Motor neuron (in vitro differentiated cells): ENCODE measurements at regions not wholly inside any gene's neighbourhood (a gene's known extent, or its start where the extent isn't known, plus 50 kb on each side); places are given as distances from the start of the nearest gene placed in this dataset.

ENCODE experiments used
- ATAC-seq, 8 experiments: fragments of 200-7000 bp; cut with Tn5 transposase; replicated peaks in 6 of 8; 2 replicates each; pipeline ENCODE4 v1.8.0; 2021; ENCODE audit warnings: mild to moderate bottlenecking in 8 of 8, moderate library complexity in 8 of 8
- H3K27ac ChIP-seq, 2 donors: fragments of 250-450 bp; sonication (Bioruptor Pico); 2 replicates each; pipeline ENCODE4 v1.9.0; 2021; ENCODE audit warnings: antibody characterized with exemption in 2 of 2, mild to moderate bottlenecking in 2 of 2, moderate library complexity in 1 of 2
- H3K4me1 ChIP-seq, 2 donors: fragments of 250-450 bp; sonication (Bioruptor Pico); replicated peaks in 1 of 2; 2 replicates each; pipeline ENCODE4 v1.6.1; 2021; ENCODE audit warnings: antibody characterized with exemption in 2 of 2, mild to moderate bottlenecking in 2 of 2, moderate library complexity in 1 of 2
- H3K4me3 ChIP-seq, 5 donors: fragments of 250-450 bp; sonication (Bioruptor Pico); 2 replicates each; pipeline ENCODE4 v1.9.0; 2021; ENCODE audit warnings: antibody characterized with exemption in 5 of 5, mild to moderate bottlenecking in 5 of 5, moderate library complexity in 4 of 5
- WGBS, 10 experiments: fragments of 450-650 bp; shearing (Covaris generic); methylation state at CpG; one replicate each; pipeline ENCODE4 v1.0.0; 2022; 5-methylcytosine and 5-hydroxymethylcytosine counted together
- in situ Hi-C, 9 experiments: fragments of 400-800 bp; cut with MboI; loops; one replicate each; pipeline ENCODE4 v1.15.0; 2021; ENCODE audit warnings: low sequenced_read_pairs in 9 of 9, low pct_unique_long_range_greater_than_20kb in 2 of 9; ENCODE audit not compliant: unreplicated experiment in 9 of 9

- in situ Hi-C loops, result no loop called here
- no peak overlapping the region for H3K27ac ChIP-seq
- peaks cover 19 to 27% of the 10 kb centered on the region in 2 donors for H3K4me1 ChIP-seq
- no peak for ATAC-seq
- H3K4me3 ChIP-seq, result no peak overlapping the region
- WGBS, 10 experiments, result 57 to 100% (median 100%) methylated on average over 1 to 2 of the region's 2 CpGs; no CpG with 5 or more reads in 1 of the 10 experiments
Measured at GRCh38 chr10:78644550-78644949, 424.2 kb upstream of the ZMIZ1 start.

- no peak for ATAC-seq
- WGBS, 10 experiments, result 71 to 100% (median 88%) methylated on average over 1 to 4 of the region's 5 CpGs; no CpG with 5 or more reads in 4 of the 10 experiments
- Histone ChIP-seq H3K27ac (no peak overlapping the region), H3K4me1 (peaks cover 25 to 27% of the 10 kb centered on the region in 2 donors), H3K4me3 (no peak overlapping the region)
- in situ Hi-C loops, result no loop called here
Measured at GRCh38 chr10:78645169-78645686, 423.5 kb upstream of the ZMIZ1 start.

- H3K4me3 ChIP-seq, result no peak overlapping the region
- in situ Hi-C loops, result no loop called here
- no peak for ATAC-seq
- WGBS, 10 experiments, result 73 to 95% (median 90%) methylated on average over 2 to 4 of the region's 4 CpGs; no CpG with 5 or more reads in 5 of the 10 experiments
- no peak overlapping the region for H3K27ac ChIP-seq
- H3K4me1 ChIP-seq, result peaks cover 20 to 27% of the 10 kb centered on the region in 2 donors
Measured at GRCh38 chr10:78645975-78646374, 422.8 kb upstream of the ZMIZ1 start.

- Histone ChIP-seq H3K4me3 (no peak overlapping the region), H3K4me1 (peaks cover 0 to 12% of the 10 kb centered on the region in 2 donors), H3K27ac (no peak overlapping the region)
- in situ Hi-C loops, result no loop called here
- ATAC-seq, result no peak
- 74 to 100% (median 90%) methylated on average over 1 to 4 of the region's 4 CpGs; no CpG with 5 or more reads in 1 of the 10 experiments for WGBS, 10 experiments
Measured at GRCh38 chr10:78648256-78648860, 420.4 kb upstream of the ZMIZ1 start.

GRCh38 chr10:78649429-78649828, 419.3 kb upstream of the ZMIZ1 start:
- no peak overlapping the region for H3K27ac ChIP-seq
- WGBS, 10 experiments, result 18 to 100% (median 88%) methylated on average over 1 to 2 of the region's 2 CpGs
- H3K4me1 ChIP-seq, result peaks cover 0 to 12% of the 10 kb centered on the region in 2 donors
- in situ Hi-C loops, result no loop called here
- H3K4me3 ChIP-seq, result no peak overlapping the region
- ATAC-seq, result no peak

- Histone ChIP-seq H3K4me1 (peaks cover 1 to 19% of the 10 kb centered on the region in 2 donors), H3K4me3 (no peak overlapping the region), H3K27ac (no peak overlapping the region)
- in situ Hi-C loops, result no loop called here
- ATAC-seq, result no peak
Measured at GRCh38 chr10:78650122-78650521, 418.6 kb upstream of the ZMIZ1 start.

- H3K4me3 ChIP-seq, result no peak overlapping the region
- H3K27ac ChIP-seq, result no peak overlapping the region
- in situ Hi-C loops, result no loop called here
- ATAC-seq, result no peak
- WGBS, 10 experiments, result 80 to 100% (median 91%) methylated on average over 1 to 4 of the region's 4 CpGs; no CpG with 5 or more reads in 3 of the 10 experiments
- peaks cover 13 to 31% of the 10 kb centered on the region in 2 donors for H3K4me1 ChIP-seq
Measured at GRCh38 chr10:78651287-78651686, 417.5 kb upstream of the ZMIZ1 start.

GRCh38 chr10:78653555-78653954, 415.2 kb upstream of the ZMIZ1 start:
- H3K27ac ChIP-seq, result no peak overlapping the region
- in situ Hi-C loops, result no loop called here
- 17 to 100% (median 86%) methylated on average over 1 to 2 of the region's 2 CpGs; no CpG with 5 or more reads in 5 of the 10 experiments for WGBS, 10 experiments
- H3K4me1 ChIP-seq, result peaks cover 21 to 46% of the 10 kb centered on the region in 2 donors
- no peak for ATAC-seq
- no peak overlapping the region for H3K4me3 ChIP-seq

- H3K27ac ChIP-seq, result no peak overlapping the region
- H3K4me3 ChIP-seq, result no peak overlapping the region
- ATAC-seq, result no peak
- peaks cover 21 to 47% of the 10 kb centered on the region in 2 donors for H3K4me1 ChIP-seq
- 30 to 100% (median 87%) methylated on average over 1 to 3 of the region's 3 CpGs; no CpG with 5 or more reads in 2 of the 10 experiments for WGBS, 10 experiments
- in situ Hi-C loops, result no loop called here
Measured at GRCh38 chr10:78654047-78654590, 414.6 kb upstream of the ZMIZ1 start.

- peak overlapping the region; percentile 83 to 98 for H3K27ac ChIP-seq
- peaks cover 21 to 40% of the 10 kb centered on the region in 2 donors for H3K4me1 ChIP-seq
Measured at GRCh38 chr10:78655979-78656378, 412.8 kb upstream of the ZMIZ1 start.

GRCh38 chr10:78656417-78657162, 412.2 kb upstream of the ZMIZ1 start:
- peak in 5 of 8 experiments; percentile 94 to 96 (median 94) for ATAC-seq
- in situ Hi-C loops, result no loop called here

More at GRCh38 chr10:78655979-78656378, 412.8 kb upstream of the ZMIZ1 start:
- in situ Hi-C loops, result no loop called here
- no peak overlapping the region for H3K4me3 ChIP-seq
- peak in 1 of 8 experiments; percentile 2 for ATAC-seq
- WGBS, 10 experiments, result 11 to 94% (median 78%) methylated on average over 1 to 5 of the region's 5 CpGs; no CpG with 5 or more reads in 2 of the 10 experiments

GRCh38 chr10:78657163-78657861, 411.5 kb upstream of the ZMIZ1 start:
- 0 to 100% (median 73%) methylated on average over 2 to 7 of the region's 13 CpGs; no CpG with 5 or more reads in 2 of the 10 experiments for WGBS, 10 experiments
- peaks cover 24 to 40% of the 10 kb centered on the region in 2 donors for H3K4me1 ChIP-seq
- peak overlapping the region; percentile 56 to 98 for H3K27ac ChIP-seq
- H3K4me3 ChIP-seq, result no peak overlapping the region
- peak in 7 of 8 experiments; percentile 18 to 79 (median 30) for ATAC-seq
- in situ Hi-C loops, result no loop called here

More at GRCh38 chr10:78656417-78657162, 412.2 kb upstream of the ZMIZ1 start:
- WGBS, 10 experiments, result 0 to 100% (median 78%) methylated on average over 1 to 10 of the region's 29 CpGs; no CpG with 5 or more reads in 3 of the 10 experiments
- Histone ChIP-seq H3K27ac (peak overlapping the region; percentile 83 to 98), H3K4me1 (peaks cover 22 to 40% of the 10 kb centered on the region in 2 donors), H3K4me3 (peak overlapping the region in 1 of 5 donors; percentile 1)
